Epidermal melanocyte (primary cell): ENCODE measurements at regions not wholly inside any gene's neighbourhood (a gene's known extent, or its start where the extent isn't known, plus 50 kb on each side); places are given as distances from the start of the nearest gene placed in this dataset.

ENCODE experiments used
- DNase-seq: peaks from one replicate; pipeline ENCODE4 v3.0.0; 2011; ENCODE audit warnings: low spot score; ENCODE audit not compliant: insufficient read length

DNA sequence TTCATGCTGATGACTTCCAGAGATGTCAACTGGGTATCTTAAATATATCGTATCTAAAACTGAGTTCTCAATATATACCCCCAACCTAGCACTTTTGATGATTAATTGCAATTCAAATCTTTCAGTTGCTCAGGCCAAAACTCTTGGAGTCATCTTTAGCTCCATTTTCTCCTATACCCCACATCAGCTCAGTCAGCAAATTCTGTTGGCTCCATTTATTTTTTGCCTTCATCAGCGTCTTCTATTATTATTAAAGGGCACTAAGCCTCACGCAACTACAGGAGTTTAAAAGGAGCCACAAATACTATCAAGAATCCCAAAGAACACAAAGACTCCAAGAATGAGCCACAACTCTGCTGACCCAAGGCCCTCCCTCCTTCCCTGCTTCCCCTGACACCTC, 134.9 kb downstream of the KCTD12 start:
- DNase-seq: no peak

- DNase-seq: no peak
Observed at GRCh38 chr13:76750126-76750525, 136.1 kb downstream of the KCTD12 start.

- no peak for DNase-seq
Observed at GRCh38 chr13:76745261-76746200, 140.7 kb downstream of the KCTD12 start.

DNA sequence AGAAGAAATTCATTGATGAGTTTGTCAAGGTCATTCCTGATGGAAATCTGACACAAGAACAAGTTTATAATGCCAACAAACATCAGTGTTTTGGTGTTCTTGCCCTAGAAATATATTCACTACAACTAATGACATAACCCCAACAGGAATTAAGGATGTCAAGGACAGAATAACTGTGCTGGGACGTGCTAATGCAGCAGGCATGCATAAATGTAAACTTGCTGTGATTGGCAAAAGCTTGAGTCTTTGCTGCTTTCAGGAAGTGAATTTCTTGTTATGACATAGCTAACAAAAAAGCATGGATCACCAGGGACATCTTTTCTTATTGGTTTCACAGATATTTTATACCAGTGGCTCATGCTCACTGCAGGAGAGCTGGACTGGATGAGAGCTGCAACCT, 144.6 kb downstream of the KCTD12 start:
- no peak for DNase-seq

- DNase-seq: no peak
Observed at GRCh38 chr13:76741046-76741445, 145.2 kb downstream of the KCTD12 start.

DNA sequence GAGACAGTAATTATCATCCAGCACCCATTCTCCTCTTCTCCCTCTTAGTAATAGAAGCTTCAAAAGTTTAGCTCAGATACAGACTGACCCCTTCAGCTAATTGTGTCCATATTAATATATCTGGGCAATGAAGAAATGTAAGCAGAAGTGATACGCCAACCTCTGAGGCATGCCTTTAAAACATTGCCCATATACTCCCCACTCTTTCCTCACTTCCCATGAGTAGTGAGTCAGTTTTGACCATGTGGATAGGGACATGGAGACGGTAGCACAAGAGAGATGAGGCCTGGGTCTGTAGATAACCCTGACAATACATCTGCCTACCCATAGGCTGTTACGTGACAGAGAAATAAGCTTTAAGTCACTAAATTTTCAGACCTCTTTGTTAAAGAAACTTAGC, 147.6 kb downstream of the KCTD12 start:
- no peak for DNase-seq

- DNase-seq: no peak
Observed at GRCh38 chr13:76737526-76737925, 148.7 kb downstream of the KCTD12 start.

DNA sequence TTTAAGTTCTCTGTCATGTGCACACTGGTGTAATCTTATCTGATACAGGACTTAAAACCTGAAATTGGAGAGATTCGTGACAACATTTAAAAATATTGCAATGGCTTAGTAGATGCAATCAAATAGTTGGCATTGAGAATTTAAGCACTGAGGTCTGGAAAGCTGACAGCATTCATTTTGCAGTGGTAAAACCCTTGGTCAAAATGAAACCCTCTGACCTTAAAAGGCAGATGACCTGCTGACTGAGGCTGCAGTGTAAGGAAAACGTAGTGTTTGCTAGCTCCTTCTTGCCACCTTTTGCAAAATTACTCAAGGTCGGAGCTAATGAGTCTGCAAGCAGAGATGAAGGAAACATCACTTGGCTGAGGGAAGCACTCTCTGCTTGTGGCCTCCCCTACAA, 150.6 kb downstream of the KCTD12 start:
- DNase-seq: no peak

DNA sequence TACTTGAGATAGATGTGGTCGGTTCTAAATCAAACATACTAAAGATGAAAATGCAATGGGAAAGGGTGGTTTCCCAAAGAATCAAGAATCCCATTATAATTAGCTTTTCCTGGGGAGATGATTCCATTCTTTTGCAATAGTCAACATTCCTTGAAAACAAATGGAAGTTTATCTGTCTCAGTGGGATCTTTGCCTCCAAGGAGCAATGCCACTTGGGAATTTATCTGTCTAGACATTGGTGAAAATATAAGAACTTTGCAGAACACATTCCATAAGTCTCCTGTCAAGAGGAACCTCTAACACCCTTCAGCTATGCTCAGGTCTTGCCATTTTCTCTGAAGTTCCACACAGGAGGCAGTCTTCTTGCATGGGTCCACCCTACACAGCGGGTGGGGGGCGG, 152.5 kb downstream of the KCTD12 start:
- no peak for DNase-seq

DNA sequence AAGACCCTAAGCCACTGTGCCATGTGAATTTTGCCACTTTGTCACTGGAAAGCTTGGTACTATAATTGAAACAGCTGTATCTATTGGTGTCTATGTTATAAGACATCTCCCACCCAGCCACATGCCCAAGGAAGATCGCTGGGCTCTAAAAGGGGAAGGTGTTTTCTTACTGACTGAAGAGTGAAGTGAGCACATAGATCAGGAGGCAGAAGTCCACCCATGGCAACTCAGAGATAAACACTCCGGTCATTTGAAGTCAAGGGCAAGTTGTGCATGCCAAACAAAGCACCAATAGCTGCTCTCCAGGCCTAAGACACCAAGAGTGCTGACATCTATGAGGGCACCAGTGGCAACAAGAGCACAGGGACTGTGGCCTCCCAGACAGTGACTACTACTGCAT, 153.8 kb downstream of the KCTD12 start:
- DNase-seq: no peak

- DNase-seq: no peak
Observed at GRCh38 chr13:76730220-76730619, 156.0 kb downstream of the KCTD12 start.

- DNase-seq: no peak
Observed at GRCh38 chr13:76729691-76730090, 156.5 kb downstream of the KCTD12 start.

GRCh38 chr13:76725896-76726295, 160.3 kb downstream of the KCTD12 start:
- no peak for DNase-seq

DNA sequence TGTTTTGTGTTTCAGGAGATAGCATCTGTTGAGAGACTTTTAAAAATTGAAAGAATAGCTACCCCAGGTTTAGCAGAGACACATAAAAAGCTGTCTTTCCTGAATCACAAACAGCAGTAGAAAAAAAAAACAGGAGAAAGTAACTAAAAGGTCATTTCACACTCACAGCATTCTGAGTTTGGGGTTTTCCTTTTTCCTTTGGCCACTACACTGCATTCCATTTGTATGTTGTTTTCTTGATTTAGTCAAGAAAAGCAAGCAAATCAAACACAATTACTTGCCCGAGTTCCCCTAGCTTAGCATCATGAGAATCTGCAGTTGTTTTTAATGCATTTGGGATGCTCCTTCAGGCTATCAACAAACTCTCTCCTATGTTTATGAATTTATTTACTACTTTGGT, 161.0 kb downstream of the KCTD12 start:
- no peak for DNase-seq

DNA sequence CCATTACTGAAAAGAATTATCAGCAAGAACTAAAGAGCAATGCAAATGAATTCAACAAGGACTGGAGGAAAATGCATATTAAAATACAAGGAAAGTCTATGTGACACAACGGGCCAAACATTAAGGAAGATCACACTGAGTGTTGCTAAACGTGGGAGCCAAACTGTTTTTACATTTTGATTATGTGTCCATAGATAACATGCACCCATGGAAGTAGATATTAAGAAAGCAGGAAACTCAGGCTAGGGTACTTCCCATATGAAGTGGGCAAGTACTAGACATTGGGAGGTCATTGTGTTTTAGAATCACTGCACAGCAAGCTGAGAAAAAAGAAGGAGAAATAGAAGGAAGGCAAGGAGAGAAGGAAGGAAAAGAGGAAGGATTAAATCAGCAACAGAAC, 161.8 kb downstream of the KCTD12 start:
- DNase-seq: no peak

GRCh38 chr13:76723551-76724232, 162.5 kb downstream of the KCTD12 start:
- DNase-seq: peak; percentile 27

GRCh38 chr13:76722782-76723181, 163.4 kb downstream of the KCTD12 start:
- no peak for DNase-seq

GRCh38 chr13:76720821-76721220, 165.4 kb downstream of the KCTD12 start:
- no peak for DNase-seq

- DNase-seq: no peak
Observed at GRCh38 chr13:76720416-76720815, 165.8 kb downstream of the KCTD12 start.

GRCh38 chr13:76719955-76720354, 166.2 kb downstream of the KCTD12 start:
- DNase-seq: no peak

GRCh38 chr13:76717092-76717491, 169.1 kb downstream of the KCTD12 start:
- no peak for DNase-seq

DNA sequence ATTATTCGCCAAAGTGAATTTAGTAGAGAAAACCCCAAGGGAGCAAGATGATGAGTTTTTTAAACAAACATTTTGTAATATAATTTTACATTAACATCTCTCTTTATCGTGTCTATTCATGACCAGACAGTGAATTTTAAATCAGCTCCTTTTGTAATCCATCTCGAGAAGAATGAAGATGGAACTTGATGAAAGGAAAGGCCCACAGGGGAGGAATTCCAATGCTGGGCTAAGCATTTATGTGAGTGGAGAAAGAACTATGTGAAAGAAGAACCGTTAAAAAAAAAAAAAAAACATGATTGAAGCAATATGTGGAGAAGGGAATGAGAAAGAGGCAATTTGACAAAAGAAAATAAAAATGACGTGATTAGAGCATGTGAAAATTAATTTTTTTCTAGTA, 170.6 kb downstream of the KCTD12 start:
- no peak for DNase-seq

GRCh38 chr13:76715075-76715474, 171.1 kb downstream of the KCTD12 start:
- DNase-seq: no peak
